AG08395 (cell line): ENCODE measurements at regions not wholly inside any gene's neighbourhood (a gene's known extent, or its start where the extent isn't known, plus 50 kb on each side); places are given as distances from the start of the nearest gene placed in this dataset.
A peak's percentile ranks its signal among the peaks of the same experiment; 100 is the strongest.
"Not testable (repeated sequence)": the region's sequence is repeated elsewhere in the genome, so short reads cannot be mapped to it uniquely, and the experiment has no call there.

Source experiments
- DNase-seq: peaks from one replicate; pipeline ENCODE4 v3.0.0; 2012; ENCODE audit warnings: mixed read lengths, low spot score

DNA sequence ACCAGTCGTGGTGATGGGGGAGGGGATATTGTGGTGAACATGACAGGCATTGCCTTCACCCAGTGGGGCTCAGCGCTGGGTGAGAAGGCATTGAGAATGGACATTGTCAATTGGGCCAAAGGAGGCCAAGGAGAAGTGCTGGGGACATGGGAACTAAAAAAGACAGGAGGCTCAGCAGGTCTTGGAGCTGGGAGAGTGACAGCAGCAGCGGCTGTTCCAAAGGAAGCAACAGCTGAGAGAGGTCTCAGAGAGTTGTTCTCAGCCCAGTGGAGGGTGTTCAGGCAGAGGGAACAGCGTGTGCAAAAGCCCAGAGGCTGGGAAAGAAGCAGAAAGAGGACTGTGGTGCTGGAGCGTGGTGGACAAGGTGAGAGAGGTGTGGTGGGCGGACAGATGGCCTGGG, 56.6 kb upstream of the ASNS start:
- not testable (repeated sequence) for DNase-seq

GRCh38 chr7:97927790-97928748, 55.9 kb upstream of the ASNS start:
- DNase-seq, result peak; percentile 42
